Right cardiac atrium (tissue), 5 donors: ENCODE measurements at regions not wholly inside any gene's neighbourhood (a gene's known extent, or its start where the extent isn't known, plus 50 kb on each side); places are given as distances from the start of the nearest gene placed in this dataset.

Experiments
- ATAC-seq, 2 donors: fragments of 200-7000 bp; cut with Tn5 transposase; one replicate each; pipeline versions ENCODE4 v1.8.0 to v1.9.1; 2020; ENCODE audit warnings: moderate library complexity in 2 of 2, mild to moderate bottlenecking in 1 of 2
- DNase-seq, 3 donors: peaks; one replicate each; pipeline ENCODE4 v3.0.0-alpha.2; 2020
- H3K27ac ChIP-seq: one replicate; pipeline ENCODE4 v1.5.1; 2013; ENCODE audit warnings: mild to moderate bottlenecking, low read length, control low read depth, moderate library complexity
- H3K27me3 ChIP-seq: one replicate; pipeline ENCODE4 v1.6.1; 2013; ENCODE audit not compliant: control insufficient read depth, insufficient read depth
- H3K4me1 ChIP-seq: one replicate; pipeline ENCODE4 v1.6.1; 2013; ENCODE audit warnings: low read length; ENCODE audit not compliant: control insufficient read depth, insufficient read depth
- H3K4me3 ChIP-seq: one replicate; pipeline ENCODE4 v1.5.1; 2013; ENCODE audit warnings: low read length, control low read depth
- H3K9me3 ChIP-seq: one replicate; pipeline ENCODE4 v1.6.1; 2013; ENCODE audit warnings: low read length; ENCODE audit not compliant: control insufficient read depth
- WGBS: extraction: QIAGEN DNeasy Blood & Tissue Kit; methylation state at CpG from one replicate; pipeline ENCODE4 v1.1.7; 2013; 5-methylcytosine and 5-hydroxymethylcytosine counted together
- intact Hi-C, 4 donors: fragments of 100-400 bp; cut with DNase I; formaldehyde crosslinking; loops; one replicate each; pipeline versions ENCODE4 v1.11.0 to v1.14.0; 2022 to 2023
- donor health status: healthy with polysubstance abuse.
- donor health status: DM: no; HTN: yes; CAD: no.
- donor health status: DM: no; HTN: no; CAD: no.
- donor health status: DM: no; HTN: yes; CAD: no; lungs with severe emphysema.
- donor health status: DM: yes; HTN: yes; CAD: no.

DNA sequence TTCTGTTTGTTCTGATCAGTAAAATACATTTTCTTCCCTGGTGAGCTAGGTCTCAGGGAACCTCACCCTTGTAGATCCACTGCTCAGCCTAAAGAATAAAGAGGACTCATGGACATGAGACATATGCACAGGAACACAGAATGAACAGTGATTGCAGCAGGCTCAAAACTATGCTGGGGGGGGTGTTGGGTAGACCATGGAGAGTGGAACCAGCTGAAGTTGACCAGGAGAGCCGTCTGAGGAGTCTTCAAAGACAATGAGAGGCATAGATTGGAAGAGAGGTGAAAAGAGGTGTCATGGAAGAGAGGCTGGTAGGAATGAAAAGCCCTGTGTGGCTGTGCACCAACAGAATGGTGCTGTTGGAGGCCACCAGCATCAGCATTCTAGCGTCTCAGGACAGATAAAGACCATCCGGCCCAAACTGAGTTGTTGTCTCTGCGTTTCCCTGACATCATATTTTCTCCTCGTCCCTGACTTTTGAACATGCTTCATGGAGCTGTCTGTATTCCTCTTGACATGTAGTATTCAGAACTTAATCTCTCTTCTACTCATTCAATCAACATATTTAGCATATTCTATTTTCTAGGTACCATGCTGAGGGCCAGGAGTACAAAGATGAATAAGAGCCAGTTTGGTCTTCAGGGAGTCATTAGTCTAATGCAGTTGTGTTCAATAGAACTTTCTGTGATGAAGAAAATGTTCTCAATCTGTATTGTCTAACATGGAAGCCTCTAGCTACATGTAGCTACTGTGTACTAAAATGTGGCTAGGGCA, 331.8 kb downstream of the CYP26B1 start:
- no peak overlapping the region for H3K27ac ChIP-seq
- WGBS = 93% methylated on average over 5 of the region's 5 CpGs
- no peak for ATAC-seq
- no peaks in the 10 kb centered on the region for H3K4me1 ChIP-seq
- no peaks in the 10 kb centered on the region for H3K9me3 ChIP-seq
- no peak for DNase-seq
- intact Hi-C loops = no loop called here
- H3K4me3 ChIP-seq = no peak overlapping the region
- no peaks in the 10 kb centered on the region for H3K27me3 ChIP-seq

DNA sequence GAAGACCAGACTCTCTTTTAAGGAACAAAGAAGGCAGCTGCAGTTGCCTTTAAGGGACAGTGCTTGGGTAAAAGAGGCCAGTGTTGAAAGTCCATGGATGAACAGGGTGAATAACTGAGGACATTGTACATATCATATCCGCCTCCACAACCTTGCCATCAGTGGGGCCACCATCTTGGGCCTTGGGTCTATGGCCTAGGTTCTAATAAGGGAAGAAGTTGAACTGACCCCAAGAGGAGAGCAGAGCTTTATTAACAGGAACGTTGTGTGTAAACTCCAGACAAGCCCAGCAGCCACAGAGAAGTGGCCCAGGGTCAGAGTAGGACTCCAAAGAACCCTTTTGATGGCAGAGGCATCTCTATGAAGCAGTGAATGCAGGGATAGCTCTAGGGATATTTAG, 332.8 kb downstream of the CYP26B1 start:
- H3K9me3 ChIP-seq = no peaks in the 10 kb centered on the region
- ATAC-seq = no peak
- no peaks in the 10 kb centered on the region for H3K27me3 ChIP-seq
- H3K4me3 ChIP-seq = no peak overlapping the region
- H3K4me1 ChIP-seq = no peaks in the 10 kb centered on the region
- intact Hi-C loops = no loop called here
- no peak for DNase-seq
- 92% methylated on average over 2 of the region's 2 CpGs for WGBS
- no peak overlapping the region for H3K27ac ChIP-seq

DNA sequence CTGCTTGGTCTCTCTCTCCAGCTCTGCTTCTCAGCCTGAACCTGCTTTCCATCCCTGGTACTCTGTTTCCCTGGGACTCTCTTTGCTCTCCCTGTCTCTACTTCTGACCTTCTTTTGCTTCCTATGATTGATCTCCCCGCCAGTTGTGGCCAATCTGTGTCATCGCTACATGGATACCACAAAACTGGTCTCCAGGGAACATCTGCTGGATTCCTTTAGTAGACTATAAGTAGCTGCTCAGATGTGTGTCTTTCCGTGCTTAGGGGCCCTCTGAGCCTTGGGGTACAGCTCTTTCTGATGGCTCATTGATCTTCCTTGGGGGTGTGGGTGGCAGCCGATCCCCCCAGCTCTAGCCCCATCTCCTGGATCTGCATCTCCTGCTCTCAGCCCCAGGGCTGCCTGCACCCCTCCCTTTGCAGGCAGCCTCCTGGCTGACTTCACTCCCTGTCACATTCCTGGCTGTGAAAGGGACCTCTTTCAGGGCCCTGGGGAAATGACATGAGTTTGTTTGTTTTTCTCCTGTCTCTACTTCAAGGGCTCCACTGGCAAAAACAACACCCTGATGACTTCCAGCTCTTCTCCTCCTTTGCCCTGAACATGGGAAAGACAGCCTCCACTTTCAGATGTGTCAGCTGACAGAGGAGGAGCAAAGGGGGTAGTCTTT, 333.7 kb downstream of the CYP26B1 start:
- Histone ChIP-seq H3K9me3 (no peaks in the 10 kb centered on the region), H3K27ac (no peak overlapping the region)

DNA sequence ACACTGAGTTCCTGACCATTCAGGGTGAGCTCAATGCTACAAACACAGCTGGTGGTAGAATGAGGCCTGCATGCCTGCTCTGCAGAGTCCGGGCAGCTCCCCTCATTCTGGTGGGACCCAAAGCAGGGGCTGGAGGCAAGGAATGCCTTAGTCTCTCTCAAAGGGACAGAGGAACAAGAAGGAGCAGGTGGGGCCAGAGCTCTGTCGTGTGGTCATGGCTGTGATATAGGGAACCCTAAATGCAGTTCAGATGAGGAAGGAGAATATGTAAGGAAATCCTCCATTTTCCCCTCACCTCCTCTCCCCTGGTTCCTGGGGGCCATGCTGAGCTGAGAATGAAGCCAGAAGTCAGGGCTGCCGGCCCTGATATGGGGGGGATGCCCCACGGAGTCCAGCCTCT, 334.3 kb downstream of the CYP26B1 start:
- intact Hi-C loops = no loop called here
- Histone ChIP-seq H3K4me1 (no peaks in the 10 kb centered on the region), H3K27me3 (no peaks in the 10 kb centered on the region), H3K9me3 (no peaks in the 10 kb centered on the region), H3K27ac (no peak overlapping the region), H3K4me3 (no peak overlapping the region)
- ATAC-seq (no peak), DNase-seq (no peak)
- WGBS = 81% methylated on average over 4 of the region's 4 CpGs

More for the DNA sequence above, 333.7 kb downstream of the CYP26B1 start:
- H3K27me3 ChIP-seq = no peaks in the 10 kb centered on the region
- ATAC-seq (no peak), DNase-seq (no peak)
- no peaks in the 10 kb centered on the region for H3K4me1 ChIP-seq
- H3K4me3 ChIP-seq = no peak overlapping the region
- intact Hi-C loops = no loop called here
- WGBS = 82% methylated on average over 4 of the region's 4 CpGs

DNA sequence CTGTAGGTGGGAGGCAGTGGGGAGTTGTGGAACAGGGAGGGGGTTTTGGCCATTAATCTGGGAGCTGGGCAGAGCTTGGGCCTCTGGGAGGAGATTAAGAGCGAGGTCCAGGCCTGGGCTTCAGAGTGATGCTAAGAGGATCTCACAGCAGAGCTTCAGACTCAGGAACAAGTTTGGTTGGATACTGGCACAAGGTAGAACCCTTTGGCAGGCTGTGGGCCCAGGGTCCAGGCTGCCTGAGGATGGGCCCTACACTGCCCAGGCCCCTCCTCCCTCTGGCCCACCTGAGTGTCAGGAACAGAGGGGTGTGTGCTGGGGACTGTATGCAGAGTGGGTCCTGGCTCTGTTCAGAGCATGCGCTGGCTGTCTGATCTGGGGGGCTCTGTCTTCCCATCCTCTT, 334.9 kb downstream of the CYP26B1 start:
- Histone ChIP-seq H3K4me1 (no peaks in the 10 kb centered on the region), H3K27ac (no peak overlapping the region), H3K4me3 (no peak overlapping the region), H3K9me3 (no peaks in the 10 kb centered on the region), H3K27me3 (no peaks in the 10 kb centered on the region)
- no peak for ATAC-seq
- WGBS = 98% methylated on average over 2 of the region's 2 CpGs
- intact Hi-C loops = no loop called here
- DNase-seq = no peak

DNA sequence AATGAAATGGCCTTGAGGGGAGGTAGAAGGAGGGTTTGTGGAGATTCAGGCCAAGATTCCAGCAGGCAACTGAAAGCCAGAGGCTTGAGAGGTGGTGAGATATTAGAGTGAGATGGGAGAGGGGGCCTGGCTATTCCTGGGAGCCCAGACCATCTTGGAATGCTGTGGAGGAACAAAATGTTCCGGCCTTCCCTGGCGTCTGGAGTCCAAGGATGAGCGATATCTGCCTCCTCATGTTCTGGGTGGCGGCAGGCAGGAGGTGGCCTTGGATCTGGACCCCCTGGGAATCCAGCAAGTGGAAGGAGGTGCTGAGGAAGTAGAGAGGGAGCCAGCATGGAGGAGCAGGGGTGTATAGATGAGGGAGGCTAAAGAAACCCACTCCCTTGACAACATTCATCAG, 335.9 kb downstream of the CYP26B1 start:
- no peaks in the 10 kb centered on the region for H3K4me1 ChIP-seq
- no peak for ATAC-seq

DNA sequence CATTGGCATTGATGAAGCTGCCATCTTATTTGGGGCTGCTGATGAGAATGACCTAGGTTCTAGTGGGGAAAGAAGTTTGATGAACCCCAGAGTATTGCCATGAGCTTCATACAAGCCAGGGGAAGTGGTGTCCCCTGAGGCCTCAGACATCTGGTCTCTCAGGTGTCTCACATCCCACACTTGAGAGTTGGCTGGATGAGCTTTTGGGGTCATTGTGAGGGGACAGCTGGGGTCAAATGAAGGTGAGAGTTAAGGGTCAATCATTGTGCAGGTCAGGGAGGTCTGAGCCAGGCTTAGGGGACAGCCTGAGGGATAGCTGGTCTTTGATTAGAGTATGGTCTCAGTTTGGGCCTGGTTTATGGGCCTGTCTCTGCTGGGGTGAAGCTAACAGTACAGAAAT, 336.5 kb downstream of the CYP26B1 start:
- Histone ChIP-seq H3K27ac (no peak overlapping the region), H3K4me3 (no peak overlapping the region), H3K27me3 (no peaks in the 10 kb centered on the region), H3K4me1 (no peaks in the 10 kb centered on the region), H3K9me3 (no peaks in the 10 kb centered on the region)
- DNase-seq = no peak
- intact Hi-C loops = no loop called here
- ATAC-seq = no peak

More for the DNA sequence above, 335.9 kb downstream of the CYP26B1 start:
- no peak overlapping the region for H3K4me3 ChIP-seq
- DNase-seq = no peak
- H3K9me3 ChIP-seq = no peaks in the 10 kb centered on the region
- H3K27ac ChIP-seq = no peak overlapping the region
- no peaks in the 10 kb centered on the region for H3K27me3 ChIP-seq
- intact Hi-C loops = no loop called here
- WGBS = 94% methylated on average over 4 of the region's 4 CpGs

DNA sequence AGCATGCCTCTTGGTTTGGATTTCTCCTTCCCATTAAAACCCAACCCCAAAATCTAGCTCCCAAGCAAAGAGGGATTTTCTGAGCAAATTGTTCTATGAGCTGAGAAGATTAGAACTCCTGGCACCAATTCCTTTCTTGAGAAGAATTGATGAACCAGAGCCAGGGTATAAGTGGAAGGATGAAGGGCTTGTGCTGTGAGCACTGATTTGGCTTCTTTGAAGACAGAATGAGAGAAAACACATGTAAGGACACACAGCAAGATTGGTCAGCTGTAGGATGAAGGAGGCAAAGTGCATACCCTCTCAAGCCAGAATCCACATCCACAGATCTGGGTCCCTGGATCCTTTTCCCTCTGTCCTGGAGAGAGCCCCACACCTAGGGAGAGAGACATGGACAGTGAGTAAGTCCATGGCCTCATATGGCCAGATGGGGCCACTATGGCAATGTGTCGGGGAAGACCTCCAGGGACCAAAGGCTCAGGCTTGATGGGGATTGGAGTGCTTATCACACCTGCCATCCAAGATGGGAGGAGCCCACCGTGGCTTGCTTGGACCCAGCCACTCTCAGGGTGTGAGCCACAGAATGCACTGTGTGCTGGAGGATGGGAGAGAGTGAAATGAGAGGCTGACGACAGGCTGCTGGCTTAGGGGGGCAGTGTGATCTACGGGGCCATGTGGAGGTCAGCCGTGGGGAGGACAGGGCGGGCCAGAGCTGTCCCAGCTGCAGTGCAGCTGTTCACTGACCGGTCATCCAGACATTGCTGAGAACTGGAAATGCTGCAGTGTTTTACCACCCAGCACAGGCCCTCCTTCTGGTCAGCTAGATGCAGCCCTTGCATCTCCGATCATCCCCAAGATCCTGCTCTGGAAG, 339.8 kb downstream of the CYP26B1 start:
- intact Hi-C loops = loop anchor here in 2 of 4 donors (5.0 to 10.0 kb wide), 3 partner anchors 127 to 339 kb away; partner anchors contain the start of gene CYP26B1 (in 1 of the 2)
- ATAC-seq (peak; percentile 94 to 96), DNase-seq (peak; percentile 82 to 92 (median 90))
- Histone ChIP-seq H3K4me1 (no peaks in the 10 kb centered on the region), H3K27me3 (no peaks in the 10 kb centered on the region), H3K27ac (no peak overlapping the region), H3K4me3 (no peak overlapping the region), H3K9me3 (no peaks in the 10 kb centered on the region)
- WGBS = 56% methylated on average over 8 of the region's 8 CpGs

DNA sequence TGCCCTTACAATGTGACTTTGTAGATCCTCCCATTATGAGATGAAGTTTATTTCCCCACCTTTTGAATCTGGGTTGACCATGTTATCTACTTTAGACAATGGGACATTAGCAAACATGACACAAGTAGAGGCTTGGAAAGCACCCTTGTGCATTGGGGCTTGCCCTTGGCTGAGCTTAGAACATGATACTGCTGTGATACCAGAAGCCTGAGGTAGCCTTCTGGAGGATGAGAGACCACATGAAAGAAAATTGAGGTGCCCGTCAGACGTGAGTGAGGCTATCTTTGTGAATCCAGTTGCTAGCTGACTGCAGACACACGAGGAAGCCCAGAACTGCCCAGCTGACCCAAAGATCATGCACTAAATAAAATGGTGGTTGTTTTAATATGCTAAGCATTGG, 341.2 kb downstream of the CYP26B1 start:
- DNase-seq (no peak), ATAC-seq (no peak)
- no peaks in the 10 kb centered on the region for H3K27me3 ChIP-seq
- no peaks in the 10 kb centered on the region for H3K9me3 ChIP-seq
- H3K27ac ChIP-seq = no peak overlapping the region
- intact Hi-C loops = loop anchor here in 2 of 4 donors (5.0 to 10.0 kb wide), 3 partner anchors 128 to 341 kb away; partner anchors contain the start of gene CYP26B1 (in 1 of the 2)
- 93% methylated on average over 3 of the region's 3 CpGs for WGBS
- H3K4me1 ChIP-seq = no peaks in the 10 kb centered on the region
- H3K4me3 ChIP-seq = no peak overlapping the region

DNA sequence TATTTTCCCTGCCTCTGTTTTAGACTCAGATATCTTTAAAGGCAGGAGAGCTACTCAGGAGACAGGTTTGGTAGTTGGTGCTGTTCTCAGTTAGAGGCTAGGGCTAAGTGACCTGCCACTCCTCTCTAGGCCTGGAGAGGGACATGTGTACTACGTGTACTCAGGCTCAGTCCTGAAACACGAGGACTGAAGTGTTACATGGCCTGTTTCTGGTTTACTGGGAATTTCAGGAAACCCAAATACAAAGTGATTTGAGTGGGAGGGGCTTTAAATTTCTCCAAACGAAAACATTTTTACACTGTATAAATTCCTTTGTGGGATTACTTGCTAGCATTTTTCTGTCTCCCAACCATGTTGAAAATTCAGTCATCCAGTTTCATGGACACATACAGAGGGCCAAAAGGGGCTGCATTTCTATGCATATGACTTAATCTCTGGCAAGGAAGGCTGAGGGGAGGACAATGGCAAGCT, 343.3 kb downstream of the CYP26B1 start:
- DNase-seq = no peak
- Histone ChIP-seq H3K9me3 (no peaks in the 10 kb centered on the region), H3K27ac (no peak overlapping the region), H3K27me3 (no peaks in the 10 kb centered on the region), H3K4me3 (no peak overlapping the region), H3K4me1 (peaks cover 5% of the 10 kb centered on the region)
- intact Hi-C loops = loop anchor here in 2 of 4 donors (5.0 to 10.0 kb wide), 3 partner anchors 130 to 348 kb away; no protein-coding TSS in a partner anchor
- 51% methylated on average over 3 of the region's 3 CpGs for WGBS
- ATAC-seq = no peak
